IMR-90 (cell line): ENCODE measurements at regions not wholly inside any gene's neighbourhood (a gene's known extent, or its start where the extent isn't known, plus 50 kb on each side); places are given as distances from the start of the nearest gene placed in this dataset.

ENCODE experiments used
- ATAC-seq: fragments of 200-7000 bp; cut with Tn5 transposase; 2 replicates; pipeline ENCODE4 v1.9.1; 2020; ENCODE audit warnings: low read depth, mild to moderate bottlenecking, moderate library complexity
- BruUV-seq: library from RNA; stranded (reverse); fragments of 400-500 nt; replicated peaks from 2 replicates; lab custom pipeline; 2021; lab: Mats Ljungman, UMichigan
- CTCF ChIA-PET: fragments of 300-600 bp; formaldehyde crosslinking; extraction: SDS; loops from one replicate; lab custom pipeline; 2021; ENCODE audit warnings: antibody characterized with exemption; lab: Yijun Ruan, JAX
- POLR2A ChIA-PET: fragments of 300-600 bp; sonication (Branson Sonifier 250); formaldehyde crosslinking; loops from one replicate; lab custom pipeline; 2022; ENCODE audit warnings: antibody characterized with exemption; ENCODE audit not compliant: unreplicated experiment; lab: Charles Lee
- DNase-seq: peaks from one replicate; pipeline ENCODE4 v3.0.0; 2013
- H2AFZ ChIP-seq: replicated peaks from 2 replicates; pipeline ENCODE3; 2013; ENCODE audit warnings: low read length, mild to moderate bottlenecking; ENCODE audit not compliant: poor library complexity
- H2AK5ac ChIP-seq: 2 replicates; pipeline ENCODE4 v1.6.1; 2013; ENCODE audit warnings: low read depth, low read length, inconsistent platforms
- H2AK9ac ChIP-seq: replicated peaks from 2 replicates; pipeline ENCODE3; 2013; ENCODE audit warnings: mild to moderate bottlenecking, low read depth, low read length, moderate library complexity; ENCODE audit not compliant: poor library complexity
- H2BK120ac ChIP-seq: 2 replicates; pipeline ENCODE4 v1.6.1; 2013; ENCODE audit warnings: low read depth, low read length, inconsistent platforms
- H2BK15ac ChIP-seq: 3 replicates; pipeline ENCODE4 v1.6.1; 2013; ENCODE audit warnings: low read depth, low read length, inconsistent platforms
- H2BK20ac ChIP-seq: 2 replicates; pipeline ENCODE4 v1.6.1; 2013; ENCODE audit warnings: low read depth, mild to moderate bottlenecking, inconsistent platforms, low read length, moderate library complexity
- H2BK5ac ChIP-seq: 2 replicates; pipeline ENCODE4 v1.6.1; 2013; ENCODE audit warnings: mild to moderate bottlenecking, low read depth, low read length, inconsistent platforms; ENCODE audit not compliant: poor library complexity, severe bottlenecking
- H3K14ac ChIP-seq: replicated peaks from 2 replicates; pipeline ENCODE4 v1.6.1; 2013; ENCODE audit warnings: low read depth, low read length, inconsistent platforms
- H3K18ac ChIP-seq: 2 replicates; pipeline ENCODE4 v1.6.1; 2013; ENCODE audit warnings: low read depth, low read length, control low read depth
- H3K23ac ChIP-seq: 2 replicates; pipeline ENCODE4 v1.6.1; 2013; ENCODE audit warnings: low read depth, low read length, inconsistent platforms
- H3K27ac ChIP-seq: 2 replicates; pipeline ENCODE4 v1.5.1; 2013; ENCODE audit warnings: mild to moderate bottlenecking, control low read depth, low read length; ENCODE audit not compliant: insufficient read depth
- H3K27me3 ChIP-seq: 2 replicates; pipeline ENCODE4 v1.6.1; 2013; ENCODE audit warnings: low read length; ENCODE audit not compliant: control insufficient read depth, insufficient read depth
- H3K36me3 ChIP-seq: 2 replicates; pipeline ENCODE4 v1.6.1; 2013; ENCODE audit warnings: low read length, mixed read lengths; ENCODE audit not compliant: control insufficient read depth, insufficient read depth
- H3K4ac ChIP-seq: 2 replicates; pipeline ENCODE4 v1.6.1; 2013; ENCODE audit warnings: low read depth, low read length, inconsistent platforms
- H3K4me1 ChIP-seq: 2 replicates; pipeline ENCODE4 v1.6.1; 2013; ENCODE audit warnings: low read length, mixed read lengths; ENCODE audit not compliant: control insufficient read depth, insufficient read depth
- H3K4me2 ChIP-seq: 2 replicates; pipeline ENCODE4 v1.6.1; 2013; ENCODE audit warnings: low read depth, mild to moderate bottlenecking, control low read depth, low read length, moderate library complexity
- H3K4me3 ChIP-seq: 2 replicates; pipeline ENCODE4 v1.5.1; 2013; ENCODE audit warnings: low read depth, mild to moderate bottlenecking, control low read depth, low read length, moderate library complexity; ENCODE audit not compliant: insufficient read depth
- H3K56ac ChIP-seq: 2 replicates; pipeline ENCODE4 v1.6.1; 2013; ENCODE audit warnings: low read length, inconsistent platforms; ENCODE audit not compliant: insufficient read depth; ENCODE audit errors: extremely low read depth
- H3K79me1 ChIP-seq, 2 experiments: 2 replicates each; pipeline ENCODE4 v1.6.1; 2013; ENCODE audit warnings: low read length in 2 of 2, inconsistent platforms in 1 of 2, low read depth in 1 of 2
- H3K9ac ChIP-seq: 2 replicates; pipeline ENCODE4 v1.6.1; 2013; ENCODE audit warnings: low read depth, low read length, control low read depth
- H3K9me1 ChIP-seq: 2 replicates; pipeline ENCODE4 v1.6.1; 2013; ENCODE audit warnings: low read length, inconsistent platforms; ENCODE audit not compliant: insufficient read depth
- H3K9me3 ChIP-seq: 2 replicates; pipeline ENCODE4 v1.6.1; 2013; ENCODE audit warnings: low read length; ENCODE audit not compliant: control insufficient read depth, insufficient read depth
- H4K20me1 ChIP-seq: 2 replicates; pipeline ENCODE4 v1.6.1; 2013; ENCODE audit warnings: low read length, inconsistent platforms; ENCODE audit not compliant: insufficient read depth
- H4K5ac ChIP-seq: 2 replicates; pipeline ENCODE4 v1.6.1; 2013; ENCODE audit warnings: mild to moderate bottlenecking, low read depth, low read length, control low read depth
- H4K8ac ChIP-seq, 2 experiments: 2 replicates each; pipeline ENCODE4 v1.6.1; 2013; ENCODE audit warnings: low read depth in 2 of 2, low read length in 2 of 2, control low read depth in 1 of 2, inconsistent platforms in 1 of 2
- H4K91ac ChIP-seq: 2 replicates; pipeline ENCODE4 v1.6.1; 2013; ENCODE audit warnings: low read depth, low read length, inconsistent platforms; ENCODE audit not compliant: insufficient read depth
- SMC3 ChIP-seq: fragments of 150-350 bp; IDR thresholded peaks from 2 replicates; pipeline ENCODE4 v1.6.1; 2016; ENCODE audit warnings: low read depth, mild to moderate bottlenecking, antibody characterized with exemption, low read length, moderate library complexity
- WGBS, 2 experiments: methylation state at CpG; one replicate each; pipeline versions ENCODE4 v1.1.5 to v1.1.7; 2013; ENCODE audit warnings: missing lambda C conversion rate in 2 of 2; ENCODE audit not compliant: insufficient read length in 1 of 2; ENCODE audit errors: extremely low coverage in 2 of 2; 5-methylcytosine and 5-hydroxymethylcytosine counted together
- dilution Hi-C: fragments of 300-500 bp; cut with HindIII; formaldehyde crosslinking; loops from one replicate; pipeline ENCODE4 v1.14.3; 2018; ENCODE audit warnings: low sequenced_read_pairs; ENCODE audit not compliant: unreplicated experiment
- in situ Hi-C: fragments of 300-500 bp; cut with MboI; formaldehyde crosslinking; loops from 3 replicates; pipeline ENCODE4 v1.14.3; 2019; ENCODE audit warnings: low sequenced_read_pairs, inconsistent platforms, mixed read lengths
- intact Hi-C: fragments of 100-400 bp; cut with micrococcal nuclease; formaldehyde crosslinking; loops from 2 replicates; pipeline ENCODE4 v1.10.0; 2022

- H3K9me3 ChIP-seq, result peaks cover under 1% of the 10 kb centered on the region
- dilution Hi-C loops, result no loop called here
- peak overlapping the region; percentile 55; the same call in 1 of the 2 replicates for H3K4me2 ChIP-seq
- no peak overlapping the region for H4K5ac ChIP-seq
- H2BK20ac ChIP-seq, result no peak overlapping the region
- H4K20me1 ChIP-seq, result peaks cover 4% of the 10 kb centered on the region; the same call in 1 of the 2 replicates
- H2BK5ac ChIP-seq, result no peak overlapping the region
- ChIA-PET CTCF (no interaction called here), POLR2A (no interaction called here)
- BruUV-seq, result no TSS peak
- no peak overlapping the region for H2BK120ac ChIP-seq
- peak; percentile 66 for DNase-seq
- H3K4me1 ChIP-seq, result no peaks in the 10 kb centered on the region
- no peak overlapping the region for H3K14ac ChIP-seq
- no peak overlapping the region for H3K4me3 ChIP-seq
- no peaks in the 10 kb centered on the region for H3K9me1 ChIP-seq
- no peak for ATAC-seq
- no peaks in the 10 kb centered on the region for H3K79me1 ChIP-seq
- H3K27ac ChIP-seq, result no peak overlapping the region
- no peak overlapping the region for H3K9ac ChIP-seq
- H2BK15ac ChIP-seq, result no peak overlapping the region
- TF ChIP-seq SMC3, result no peak
- H4K8ac ChIP-seq, result no peak overlapping the region
- no peak overlapping the region for H3K18ac ChIP-seq
- no peak overlapping the region for H2AFZ ChIP-seq
- in situ Hi-C loops, result no loop called here
- no peak overlapping the region for H2AK5ac ChIP-seq
- H3K27me3 ChIP-seq, result peaks cover 67% of the 10 kb centered on the region
- H3K23ac ChIP-seq, result no peak overlapping the region
- no peaks in the 10 kb centered on the region for H3K36me3 ChIP-seq
- intact Hi-C loops, result no loop called here
- H2AK9ac ChIP-seq, result no peak overlapping the region
- no peak overlapping the region for H3K4ac ChIP-seq
- no peak overlapping the region for H4K91ac ChIP-seq
- WGBS, 2 experiments, result 11% methylated on average over 3 of the region's 5 CpGs; no CpG with 5 or more reads in 1 of the 2 experiments
- no peak overlapping the region for H3K56ac ChIP-seq
Observed at GRCh38 chr21:38646213-38646837, 148.0 kb upstream of the ERG start.
